ENCODE measurements at regions not wholly inside any gene's neighbourhood (a gene's known extent, or its start where the extent isn't known, plus 50 kb on each side); places are given as distances from the start of the nearest gene placed in this dataset.

- H3K9me1 ChIP-seq (ENCODE audit: control insufficient read depth, extremely low read depth, insufficient read depth, low read length), result no peaks in the 10 kb centered on the region
- no peaks in the 10 kb centered on the region for H4K20me1 ChIP-seq (ENCODE audit: control insufficient read depth, extremely low read depth, insufficient read depth, low read length)
- no peak overlapping the region for H3K9ac ChIP-seq (ENCODE audit: control insufficient read depth, extremely low read depth, insufficient read depth, low read length)
- DNase-seq (ENCODE audit: low read depth, low spot score) (no peak), FAIRE-seq (no peak)
- no peaks in the 10 kb centered on the region for H3K4me1 ChIP-seq (ENCODE audit: control insufficient read depth, extremely low read depth, insufficient read depth, low read length)
- no peak for TF ChIP-seq EZH2 (IDR thresholded peaks at IDR 0.05; ENCODE audit: low read length)
- dilution Hi-C loops (cut with MboI; ENCODE audit: extremely low pct_ligation_motif_present, low sequenced_read_pairs), result no loop called here
- H3K27ac ChIP-seq (ENCODE audit: control insufficient read depth, insufficient read depth, low read length), result no peak overlapping the region
- H2AFZ ChIP-seq (ENCODE audit: control insufficient read depth, low read length), result no peak overlapping the region
- H3K79me2 ChIP-seq (ENCODE audit: control insufficient read depth, insufficient read depth, low read length), result no peaks in the 10 kb centered on the region
- H3K4me2 ChIP-seq (ENCODE audit: control insufficient read depth, extremely low read depth, insufficient read depth, low read depth, low read length), result no peak overlapping the region
- H3K36me3 ChIP-seq (ENCODE audit: control insufficient read depth in 2 of 2, extremely low read depth in 1 of 2, insufficient read depth in 2 of 2, low read length in 2 of 2), result no peaks in the 10 kb centered on the region
- H3K9me3 ChIP-seq (ENCODE audit: control insufficient read depth, low read depth, low read length), result no peaks in the 10 kb centered on the region
- no peak overlapping the region for H3K4me3 ChIP-seq (ENCODE audit: control insufficient read depth in 2 of 3, extremely low read depth in 1 of 3, insufficient read depth in 2 of 3, low read depth in 1 of 3, low read length in 3 of 3)
- H3K27me3 ChIP-seq (ENCODE audit: control insufficient read depth, extremely low read depth, insufficient read depth, low read length), result no peaks in the 10 kb centered on the region
Measured at GRCh38 chr21:24825348-24825747, 781.9 kb downstream of the MRPL39 start.

DNA sequence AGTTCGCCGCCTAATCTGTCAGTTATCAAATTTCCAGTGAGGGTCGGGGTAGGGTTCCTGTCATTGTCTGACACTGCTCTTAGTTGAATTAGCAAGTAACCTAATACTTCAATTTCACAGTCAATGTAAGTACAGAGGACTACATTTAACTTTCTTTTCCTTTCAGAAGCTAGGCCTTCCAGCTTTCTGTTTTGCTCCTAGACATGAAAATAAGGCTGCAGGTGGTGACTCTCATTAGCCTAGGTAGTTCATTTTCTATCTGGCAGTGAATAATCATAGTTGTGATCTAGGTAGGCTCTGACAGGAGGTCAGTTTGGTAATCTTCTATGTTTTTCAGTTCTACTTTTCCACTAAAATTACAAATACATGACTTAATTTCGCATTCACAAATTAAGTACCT lies 783.1 kb downstream of the MRPL39 start:
- DNase-seq (ENCODE audit: low read depth, low spot score) (no peak), FAIRE-seq (no peak)
- Histone ChIP-seq H2AFZ (ENCODE audit: control insufficient read depth, low read length) (no peak overlapping the region), H3K27me3 (ENCODE audit: control insufficient read depth, extremely low read depth, insufficient read depth, low read length) (no peaks in the 10 kb centered on the region), H3K27ac (ENCODE audit: control insufficient read depth, insufficient read depth, low read length) (no peak overlapping the region), H3K4me3 (ENCODE audit: control insufficient read depth in 2 of 3, extremely low read depth in 1 of 3, insufficient read depth in 2 of 3, low read depth in 1 of 3, low read length in 3 of 3) (no peak overlapping the region), H3K9me3 (ENCODE audit: control insufficient read depth, low read depth, low read length) (no peaks in the 10 kb centered on the region), H3K9ac (ENCODE audit: control insufficient read depth, extremely low read depth, insufficient read depth, low read length) (no peak overlapping the region), H4K20me1 (ENCODE audit: control insufficient read depth, extremely low read depth, insufficient read depth, low read length) (no peaks in the 10 kb centered on the region), H3K4me2 (ENCODE audit: control insufficient read depth, extremely low read depth, insufficient read depth, low read depth, low read length) (no peak overlapping the region), H3K9me1 (ENCODE audit: control insufficient read depth, extremely low read depth, insufficient read depth, low read length) (no peaks in the 10 kb centered on the region), H3K79me2 (ENCODE audit: control insufficient read depth, insufficient read depth, low read length) (no peaks in the 10 kb centered on the region), H3K36me3 (ENCODE audit: control insufficient read depth in 2 of 2, extremely low read depth in 1 of 2, insufficient read depth in 2 of 2, low read length in 2 of 2) (no peaks in the 10 kb centered on the region), H3K4me1 (ENCODE audit: control insufficient read depth, extremely low read depth, insufficient read depth, low read length) (no peaks in the 10 kb centered on the region)
- TF ChIP-seq, protein P1, sequence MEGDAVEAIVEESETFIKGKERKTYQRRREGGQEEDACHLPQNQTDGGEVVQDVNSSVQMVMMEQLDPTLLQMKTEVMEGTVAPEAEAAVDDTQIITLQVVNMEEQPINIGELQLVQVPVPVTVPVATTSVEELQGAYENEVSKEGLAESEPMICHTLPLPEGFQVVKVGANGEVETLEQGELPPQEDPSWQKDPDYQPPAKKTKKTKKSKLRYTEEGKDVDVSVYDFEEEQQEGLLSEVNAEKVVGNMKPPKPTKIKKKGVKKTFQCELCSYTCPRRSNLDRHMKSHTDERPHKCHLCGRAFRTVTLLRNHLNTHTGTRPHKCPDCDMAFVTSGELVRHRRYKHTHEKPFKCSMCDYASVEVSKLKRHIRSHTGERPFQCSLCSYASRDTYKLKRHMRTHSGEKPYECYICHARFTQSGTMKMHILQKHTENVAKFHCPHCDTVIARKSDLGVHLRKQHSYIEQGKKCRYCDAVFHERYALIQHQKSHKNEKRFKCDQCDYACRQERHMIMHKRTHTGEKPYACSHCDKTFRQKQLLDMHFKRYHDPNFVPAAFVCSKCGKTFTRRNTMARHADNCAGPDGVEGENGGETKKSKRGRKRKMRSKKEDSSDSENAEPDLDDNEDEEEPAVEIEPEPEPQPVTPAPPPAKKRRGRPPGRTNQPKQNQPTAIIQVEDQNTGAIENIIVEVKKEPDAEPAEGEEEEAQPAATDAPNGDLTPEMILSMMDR (optimal IDR thresholded peaks at IDR 0.05 in 1 of 3, IDR thresholded peaks at IDR 0.05 in 1 of 3, conservative IDR thresholded peaks at IDR 0.05 in 1 of 3; ENCODE audit: extremely low read depth in 1 of 3, insufficient read depth in 2 of 3, low read length in 3 of 3), result no peak
- no peak for TF ChIP-seq EZH2 (IDR thresholded peaks at IDR 0.05; ENCODE audit: low read length)
- dilution Hi-C loops (cut with MboI; ENCODE audit: extremely low pct_ligation_motif_present, low sequenced_read_pairs), result no loop called here

GRCh38 chr21:24823247-24823646 lies 784.0 kb downstream of the MRPL39 start:
- Histone ChIP-seq H3K79me2 (ENCODE audit: control insufficient read depth, insufficient read depth, low read length) (no peaks in the 10 kb centered on the region), H4K20me1 (ENCODE audit: control insufficient read depth, extremely low read depth, insufficient read depth, low read length) (no peaks in the 10 kb centered on the region), H3K36me3 (ENCODE audit: control insufficient read depth in 2 of 2, extremely low read depth in 1 of 2, insufficient read depth in 2 of 2, low read length in 2 of 2) (no peaks in the 10 kb centered on the region), H3K4me3 (ENCODE audit: control insufficient read depth in 2 of 3, extremely low read depth in 1 of 3, insufficient read depth in 2 of 3, low read depth in 1 of 3, low read length in 3 of 3) (no peak overlapping the region), H3K9ac (ENCODE audit: control insufficient read depth, extremely low read depth, insufficient read depth, low read length) (no peak overlapping the region), H2AFZ (ENCODE audit: control insufficient read depth, low read length) (no peak overlapping the region), H3K27me3 (ENCODE audit: control insufficient read depth, extremely low read depth, insufficient read depth, low read length) (no peaks in the 10 kb centered on the region), H3K4me2 (ENCODE audit: control insufficient read depth, extremely low read depth, insufficient read depth, low read depth, low read length) (no peak overlapping the region), H3K9me1 (ENCODE audit: control insufficient read depth, extremely low read depth, insufficient read depth, low read length) (no peaks in the 10 kb centered on the region), H3K27ac (ENCODE audit: control insufficient read depth, insufficient read depth, low read length) (no peak overlapping the region), H3K9me3 (ENCODE audit: control insufficient read depth, low read depth, low read length) (no peaks in the 10 kb centered on the region), H3K4me1 (ENCODE audit: control insufficient read depth, extremely low read depth, insufficient read depth, low read length) (no peaks in the 10 kb centered on the region)
- FAIRE-seq (no peak), DNase-seq (ENCODE audit: low read depth, low spot score) (no peak)
- TF ChIP-seq, protein P1 (optimal IDR thresholded peaks at IDR 0.05 in 1 of 3, IDR thresholded peaks at IDR 0.05 in 1 of 3, conservative IDR thresholded peaks at IDR 0.05 in 1 of 3; ENCODE audit: extremely low read depth in 1 of 3, insufficient read depth in 2 of 3, low read length in 3 of 3), result no peak
- no peak for TF ChIP-seq EZH2 (IDR thresholded peaks at IDR 0.05; ENCODE audit: low read length)
- dilution Hi-C loops (cut with MboI; ENCODE audit: extremely low pct_ligation_motif_present, low sequenced_read_pairs), result no loop called here

All from keratinocyte (primary cell).